Caco-2 (cell line): ENCODE measurements at regions not wholly inside any gene's neighbourhood (a gene's known extent, or its start where the extent isn't known, plus 50 kb on each side); places are given as distances from the start of the nearest gene placed in this dataset.

Experiments
- BruUV-seq: library from RNA; stranded (reverse); fragments of 400-500 nt; replicated peaks from 2 replicates; lab custom pipeline; 2021; lab: Mats Ljungman, UMichigan
- CTCF ChIA-PET: fragments of 300-600 bp; sonication (Branson Sonifier 250); formaldehyde crosslinking; loops from one replicate; lab custom pipeline; 2022; ENCODE audit warnings: antibody characterized with exemption; lab: Charles Lee
- POLR2A ChIA-PET: fragments of 300-600 bp; sonication (Branson Sonifier 250); formaldehyde crosslinking; loops from one replicate; lab custom pipeline; 2022; ENCODE audit warnings: antibody characterized with exemption; lab: Charles Lee
- DNase-seq, 2 experiments: peaks; one replicate each; pipeline versions ENCODE4 v3.0.0 to v3.0.0-alpha.2; 2020 to 2022
- H3K27me3 ChIP-seq: replicated peaks from 2 replicates; pipeline ENCODE4 v1.6.0; 2011; ENCODE audit warnings: low read length; ENCODE audit not compliant: control insufficient read depth, insufficient read depth
- H3K36me3 ChIP-seq: 2 replicates; pipeline ENCODE4 v1.5.1; 2011; ENCODE audit warnings: low read length; ENCODE audit not compliant: control insufficient read depth, insufficient read depth
- H3K4me1 ChIP-seq: fragments of 250-450 bp; sonication (Bioruptor Pico); 2 replicates; pipeline ENCODE4 v1.5.1; 2020; ENCODE audit warnings: mild to moderate bottlenecking
- H3K4me3 ChIP-seq: 2 replicates; pipeline ENCODE4 v1.5.1; 2011; ENCODE audit warnings: low read depth, mild to moderate bottlenecking, control low read depth, low read length
- H3K9me3 ChIP-seq: fragments of 250-450 bp; sonication (Bioruptor Pico); 2 replicates; pipeline ENCODE4 v1.5.1; 2020; ENCODE audit warnings: mild to moderate bottlenecking, moderate library complexity
- H3K27ac Mint-ChIP-seq: one replicate; pipeline ENCODE4 v1.8.0; 2022; ENCODE audit warnings: mixed read lengths; ENCODE audit not compliant: unreplicated experiment
- H3K27me3 Mint-ChIP-seq: one replicate; pipeline ENCODE4 v1.8.0; 2022; ENCODE audit warnings: mixed read lengths; ENCODE audit not compliant: insufficient read depth, unreplicated experiment
- H3K36me3 Mint-ChIP-seq: one replicate; pipeline ENCODE4 v1.8.0; 2022; ENCODE audit warnings: mild to moderate bottlenecking, mixed read lengths; ENCODE audit not compliant: insufficient read depth, unreplicated experiment
- H3K4me1 Mint-ChIP-seq: one replicate; pipeline ENCODE4 v1.8.0; 2022; ENCODE audit warnings: low read depth, mixed read lengths; ENCODE audit not compliant: unreplicated experiment
- H3K4me3 Mint-ChIP-seq: one replicate; pipeline ENCODE4 v1.8.0; 2022; ENCODE audit warnings: mild to moderate bottlenecking, moderate library complexity, mixed read lengths; ENCODE audit not compliant: unreplicated experiment
- H3K9me3 Mint-ChIP-seq: one replicate; pipeline ENCODE4 v1.8.0; 2022; ENCODE audit warnings: mixed read lengths; ENCODE audit not compliant: unreplicated experiment
- intact Hi-C: fragments of 100-400 bp; cut with micrococcal nuclease; formaldehyde crosslinking; loops from one replicate; pipeline ENCODE4 v1.10.0; 2022; ENCODE audit not compliant: unreplicated experiment
- TF ChIP-seq, protein P1 (sequence below), 2 experiments: fragments of 200-600 bp in 1 of 2; IDR thresholded peaks; 1 replicate in 1 of 2; 2 replicates in 1 of 2; pipeline versions ENCODE4 v1.5.1 to v1.8.0; 2011 to 2022; ENCODE audit warnings: antibody characterized with exemption in 1 of 2, control low read depth in 1 of 2, inconsistent platforms in 1 of 2, low read depth in 1 of 2, low read length in 1 of 2, mild to moderate bottlenecking in 1 of 2, moderate library complexity in 1 of 2; ENCODE audit not compliant: insufficient read depth in 1 of 2, severe bottlenecking in 1 of 2, unreplicated experiment in 1 of 2

DNA sequence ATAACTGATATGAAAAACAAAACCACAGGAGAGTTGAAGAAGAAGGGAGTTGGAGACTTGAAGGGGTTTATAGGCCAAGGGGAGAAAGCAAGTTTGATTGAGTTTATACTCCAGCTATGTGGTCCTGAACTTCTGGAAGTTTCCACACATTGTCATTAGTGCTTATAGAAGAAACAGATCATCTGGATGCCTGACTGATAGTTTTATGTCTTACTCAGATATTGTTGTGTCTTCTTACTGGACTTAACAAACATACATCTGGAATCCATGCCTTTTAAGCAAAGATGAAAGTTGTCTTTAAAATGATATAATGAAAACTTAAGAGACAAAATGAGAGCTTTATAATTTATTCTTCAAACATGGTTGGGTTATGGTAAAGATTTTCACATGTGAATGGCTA lies 101.3 kb upstream of the FZD8 start:
- Mint-ChIP-seq H3K36me3 (no peaks in the 10 kb centered on the region), H3K4me3 (no peak overlapping the region), H3K27me3 (no peaks in the 10 kb centered on the region), H3K9me3 (peaks cover 9% of the 10 kb centered on the region), H3K4me1 (no peaks in the 10 kb centered on the region), H3K27ac (no peak overlapping the region)
- BruUV-seq, result no TSS peak
- intact Hi-C loops, result no loop called here
- ChIA-PET POLR2A (no interaction called here), CTCF (no interaction called here)
- TF ChIP-seq, protein P1, sequence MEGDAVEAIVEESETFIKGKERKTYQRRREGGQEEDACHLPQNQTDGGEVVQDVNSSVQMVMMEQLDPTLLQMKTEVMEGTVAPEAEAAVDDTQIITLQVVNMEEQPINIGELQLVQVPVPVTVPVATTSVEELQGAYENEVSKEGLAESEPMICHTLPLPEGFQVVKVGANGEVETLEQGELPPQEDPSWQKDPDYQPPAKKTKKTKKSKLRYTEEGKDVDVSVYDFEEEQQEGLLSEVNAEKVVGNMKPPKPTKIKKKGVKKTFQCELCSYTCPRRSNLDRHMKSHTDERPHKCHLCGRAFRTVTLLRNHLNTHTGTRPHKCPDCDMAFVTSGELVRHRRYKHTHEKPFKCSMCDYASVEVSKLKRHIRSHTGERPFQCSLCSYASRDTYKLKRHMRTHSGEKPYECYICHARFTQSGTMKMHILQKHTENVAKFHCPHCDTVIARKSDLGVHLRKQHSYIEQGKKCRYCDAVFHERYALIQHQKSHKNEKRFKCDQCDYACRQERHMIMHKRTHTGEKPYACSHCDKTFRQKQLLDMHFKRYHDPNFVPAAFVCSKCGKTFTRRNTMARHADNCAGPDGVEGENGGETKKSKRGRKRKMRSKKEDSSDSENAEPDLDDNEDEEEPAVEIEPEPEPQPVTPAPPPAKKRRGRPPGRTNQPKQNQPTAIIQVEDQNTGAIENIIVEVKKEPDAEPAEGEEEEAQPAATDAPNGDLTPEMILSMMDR (IDR thresholded peaks at IDR 0.05; ENCODE audit: insufficient read depth in 1 of 2, low read depth in 1 of 2, low read length in 1 of 2, severe bottlenecking in 1 of 2, unreplicated experiment in 1 of 2), result no peak
- H3K4me1 ChIP-seq, result peaks cover 1% of the 10 kb centered on the region
- no peaks in the 10 kb centered on the region for H3K9me3 ChIP-seq
- H3K4me3 ChIP-seq, result no peak overlapping the region
- H3K36me3 ChIP-seq, result no peaks in the 10 kb centered on the region
- H3K27me3 ChIP-seq, result no peaks in the 10 kb centered on the region
- DNase-seq, result no peak

GRCh38 chr10:35739998-35740397 lies 97.9 kb upstream of the FZD8 start:
- DNase-seq, result no peak
- no peaks in the 10 kb centered on the region for H3K27me3 ChIP-seq
- H3K4me3 Mint-ChIP-seq, result no peak overlapping the region
- TF ChIP-seq, protein P1 (IDR thresholded peaks at IDR 0.05; ENCODE audit: insufficient read depth in 1 of 2, low read depth in 1 of 2, low read length in 1 of 2, severe bottlenecking in 1 of 2, unreplicated experiment in 1 of 2), result no peak
- no peaks in the 10 kb centered on the region for H3K36me3 ChIP-seq
- H3K4me3 ChIP-seq, result no peak overlapping the region
- H3K4me1 ChIP-seq, result peaks cover 8% of the 10 kb centered on the region
- ChIA-PET POLR2A (no interaction called here), CTCF (no interaction called here)
- no peaks in the 10 kb centered on the region for H3K9me3 ChIP-seq
- no peaks in the 10 kb centered on the region for H3K36me3 Mint-ChIP-seq
- H3K9me3 Mint-ChIP-seq, result peaks cover 9% of the 10 kb centered on the region
- H3K4me1 Mint-ChIP-seq, result peaks cover 7% of the 10 kb centered on the region
- no TSS peak for BruUV-seq
- H3K27me3 Mint-ChIP-seq, result peaks cover 3% of the 10 kb centered on the region
- intact Hi-C loops, result no loop called here
- no peak overlapping the region for H3K27ac Mint-ChIP-seq

DNA sequence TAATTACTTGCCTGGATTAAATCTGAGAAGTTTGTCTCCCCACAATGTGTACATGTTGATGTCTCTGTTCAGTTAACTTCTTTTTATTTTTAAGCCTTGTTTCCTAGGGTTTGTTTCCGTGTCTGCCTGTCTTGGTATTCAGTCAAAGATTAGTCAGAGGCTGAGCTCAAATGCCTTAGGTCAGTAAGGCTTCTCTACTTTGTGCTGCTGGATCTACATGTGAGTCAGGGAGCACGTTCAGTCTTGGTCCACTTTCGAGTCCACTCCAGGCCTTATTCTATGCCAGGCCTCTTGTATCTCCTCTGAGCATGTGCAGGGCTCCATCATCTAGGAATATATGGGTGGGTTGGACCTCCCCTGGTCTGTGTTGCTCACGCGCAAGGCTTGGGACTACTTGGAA lies 93.3 kb upstream of the FZD8 start:
- peaks cover 7% of the 10 kb centered on the region for H3K4me1 Mint-ChIP-seq
- Histone ChIP-seq H3K27me3 (no peaks in the 10 kb centered on the region), H3K36me3 (no peaks in the 10 kb centered on the region), H3K9me3 (no peaks in the 10 kb centered on the region), H3K4me3 (no peak overlapping the region), H3K4me1 (peaks cover 8% of the 10 kb centered on the region)
- TF ChIP-seq, protein P1 (IDR thresholded peaks at IDR 0.05; ENCODE audit: insufficient read depth in 1 of 2, low read depth in 1 of 2, low read length in 1 of 2, severe bottlenecking in 1 of 2, unreplicated experiment in 1 of 2), result no peak
- H3K27me3 Mint-ChIP-seq, result peaks cover 3% of the 10 kb centered on the region
- intact Hi-C loops, result no loop called here
- no TSS peak for BruUV-seq
- no peaks in the 10 kb centered on the region for H3K36me3 Mint-ChIP-seq
- POLR2A ChIA-PET, result no interaction called here
- H3K4me3 Mint-ChIP-seq, result no peak overlapping the region
- DNase-seq, result no peak
- CTCF ChIA-PET, result no interaction called here
- H3K27ac Mint-ChIP-seq, result no peak overlapping the region
- peaks cover 9% of the 10 kb centered on the region for H3K9me3 Mint-ChIP-seq
